DOHH2 (cell line): ENCODE measurements at regions not wholly inside any gene's neighbourhood (a gene's known extent, or its start where the extent isn't known, plus 50 kb on each side); places are given as distances from the start of the nearest gene placed in this dataset.

Source experiments
- H3F3A ChIP-seq: fragments of 200-600 bp; sonication (generic), shearing (Covaris generic); 2 replicates; pipeline ENCODE4 v1.6.0; 2016; ENCODE audit warnings: antibody characterized with exemption, mild to moderate bottlenecking; ENCODE audit not compliant: control insufficient read depth, insufficient read depth
- H3K27ac ChIP-seq: fragments of 200-600 bp; sonication (generic); 2 replicates; pipeline ENCODE4 v1.5.1; 2014; ENCODE audit warnings: low read depth, mild to moderate bottlenecking, low read length, moderate library complexity
- H3K27me3 ChIP-seq: fragments of 200-600 bp; sonication (generic); 2 replicates; pipeline ENCODE4 v1.6.1; 2014; ENCODE audit warnings: mild to moderate bottlenecking, low read length, mixed read lengths; ENCODE audit not compliant: control insufficient read depth
- H3K36me3 ChIP-seq: fragments of 200-600 bp; sonication (generic); 2 replicates; pipeline ENCODE4 v1.6.1; 2014; ENCODE audit warnings: mild to moderate bottlenecking, low read length, moderate library complexity, mixed read lengths; ENCODE audit not compliant: control insufficient read depth
- H3K4me1 ChIP-seq: fragments of 200-600 bp; sonication (generic); 2 replicates; pipeline ENCODE4 v1.6.1; 2014; ENCODE audit warnings: mild to moderate bottlenecking, low read length, mixed read lengths; ENCODE audit not compliant: control insufficient read depth
- H3K4me2 ChIP-seq: fragments of 200-600 bp; sonication (generic); 2 replicates; pipeline ENCODE4 v1.6.0; 2014; ENCODE audit warnings: mild to moderate bottlenecking, low read length, moderate library complexity
- H3K4me3 ChIP-seq: fragments of 200-600 bp; sonication (generic); 2 replicates; pipeline ENCODE4 v1.5.1; 2014; ENCODE audit warnings: mild to moderate bottlenecking, low read length, mixed read lengths
- H3K79me2 ChIP-seq: fragments of 200-600 bp; sonication (generic); 2 replicates; pipeline ENCODE4 v1.6.1; 2014; ENCODE audit warnings: mild to moderate bottlenecking, low read length, mixed read lengths; ENCODE audit not compliant: control insufficient read depth
- H3K9me2 ChIP-seq: fragments of 200-600 bp; sonication (generic); replicated peaks from 2 replicates; pipeline ENCODE4 v1.6.1; 2014; ENCODE audit warnings: mild to moderate bottlenecking, low read length, mixed read lengths; ENCODE audit not compliant: control insufficient read depth
- H3K9me3 ChIP-seq: fragments of 200-600 bp; sonication (generic); 2 replicates; pipeline ENCODE4 v1.6.1; 2014; ENCODE audit warnings: antibody characterized with exemption, low read length, mixed read lengths; ENCODE audit not compliant: control insufficient read depth, insufficient read depth
- H4K20me1 ChIP-seq: fragments of 200-600 bp; sonication (generic); 2 replicates; pipeline ENCODE4 v1.6.0; 2014; ENCODE audit warnings: low read depth, mild to moderate bottlenecking, antibody characterized with exemption, low read length, moderate library complexity; ENCODE audit not compliant: control insufficient read depth, insufficient read depth
- CTCF ChIP-seq: fragments of 200-600 bp; sonication (generic); IDR thresholded peaks from one replicate; pipeline ENCODE4 v1.5.1; 2014; ENCODE audit warnings: antibody characterized with exemption, mild to moderate bottlenecking, low read depth, low read length; ENCODE audit not compliant: poor library complexity, severe bottlenecking
- EZH2phosphoT487 ChIP-seq: fragments of 200-600 bp; sonication (generic); IDR thresholded peaks from 2 replicates; pipeline ENCODE4 v1.6.1; 2017; ENCODE audit warnings: borderline replicate concordance, mild to moderate bottlenecking, antibody characterized with exemption, low read length, moderate library complexity, mixed read lengths

GRCh38 chr22:22187299-22187698 lies 57.3 kb upstream of the VPREB1 start:
- H3K9me2 ChIP-seq = no peaks in the 10 kb centered on the region
- no peak for TF ChIP-seq CTCF
- no peak for TF ChIP-seq EZH2phosphoT487
- H3K4me1 ChIP-seq = peaks cover 17% of the 10 kb centered on the region
- no peaks in the 10 kb centered on the region for H3K79me2 ChIP-seq
- no peak overlapping the region for H3K4me2 ChIP-seq
- no peak overlapping the region for H3K27ac ChIP-seq
- no peak overlapping the region for H3K4me3 ChIP-seq
- no peaks in the 10 kb centered on the region for H3K36me3 ChIP-seq
- H3K27me3 ChIP-seq = no peaks in the 10 kb centered on the region
- H3K9me3 ChIP-seq = no peaks in the 10 kb centered on the region
- 0 out of 2 replicates have a peak, but pooled peaks cover 3% of the 10 kb centered on the region for H3F3A ChIP-seq
- H4K20me1 ChIP-seq = no peaks in the 10 kb centered on the region

GRCh38 chr22:22185844-22186499 lies 58.6 kb upstream of the VPREB1 start:
- Histone ChIP-seq H3K9me2 (no peaks in the 10 kb centered on the region), H3K4me1 (peaks cover 17% of the 10 kb centered on the region), H3K27ac (no peak overlapping the region), H3K9me3 (no peaks in the 10 kb centered on the region), H3K4me3 (no peak overlapping the region), H3F3A (0 out of 2 replicates have a peak, but pooled peaks cover 3% of the 10 kb centered on the region), H3K79me2 (no peaks in the 10 kb centered on the region), H3K27me3 (no peaks in the 10 kb centered on the region), H3K4me2 (no peak overlapping the region), H3K36me3 (no peaks in the 10 kb centered on the region), H4K20me1 (no peaks in the 10 kb centered on the region)
- TF ChIP-seq EZH2phosphoT487 = no peak
- no peak for TF ChIP-seq CTCF

GRCh38 chr22:22185217-22185616 lies 59.4 kb upstream of the VPREB1 start:
- Histone ChIP-seq H3K9me3 (no peaks in the 10 kb centered on the region), H4K20me1 (no peaks in the 10 kb centered on the region), H3K79me2 (no peaks in the 10 kb centered on the region), H3K27me3 (no peaks in the 10 kb centered on the region), H3K4me1 (peaks cover 18% of the 10 kb centered on the region), H3K27ac (no peak overlapping the region), H3K36me3 (no peaks in the 10 kb centered on the region), H3F3A (0 out of 2 replicates have a peak, but pooled peaks cover 3% of the 10 kb centered on the region), H3K4me2 (no peak overlapping the region), H3K4me3 (no peak overlapping the region), H3K9me2 (no peaks in the 10 kb centered on the region)
- TF ChIP-seq EZH2phosphoT487 (no peak), CTCF (no peak)
